ENCODE measurements at regions not wholly inside any gene's neighbourhood (a gene's known extent, or its start where the extent isn't known, plus 50 kb on each side); places are given as distances from the start of the nearest gene placed in this dataset.

DNA sequence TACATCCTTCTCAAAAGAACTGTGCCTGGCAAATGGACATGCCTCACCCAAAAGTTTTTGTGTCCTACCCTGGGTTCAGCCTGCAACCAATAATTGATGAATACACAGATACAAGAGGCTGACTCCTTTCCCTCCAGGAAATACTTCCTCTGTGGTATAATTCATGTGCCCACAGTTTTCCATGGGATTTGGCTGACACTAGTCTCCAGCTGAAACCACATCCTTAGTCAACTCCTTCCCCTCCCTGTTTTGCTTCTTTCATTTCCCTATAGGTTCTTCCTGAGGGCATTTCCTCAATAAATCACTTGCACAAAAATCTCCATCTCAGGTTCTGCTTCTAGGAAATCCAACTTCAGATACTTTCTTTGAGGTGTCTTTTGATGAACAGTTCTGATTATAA lies 436.6 kb upstream of the C1orf87 start:
- TF ChIP-seq FOXA1 (IDR thresholded peaks at IDR 0.05), result no peak
- TF ChIP-seq CTCF (IDR thresholded peaks at IDR 0.05; ENCODE audit: low read depth, low read length, missing input control), result no peak
- no peak for TF ChIP-seq HNF4A (conservative IDR thresholded peaks at IDR 0.05)
- no peak for TF ChIP-seq TAF1 (conservative IDR thresholded peaks at IDR 0.05)
- no peak for TF ChIP-seq REST (IDR thresholded peaks at IDR 0.05)
